ENCODE measurements at regions not wholly inside any gene's neighbourhood (a gene's known extent, or its start where the extent isn't known, plus 50 kb on each side); places are given as distances from the start of the nearest gene placed in this dataset.

DNA sequence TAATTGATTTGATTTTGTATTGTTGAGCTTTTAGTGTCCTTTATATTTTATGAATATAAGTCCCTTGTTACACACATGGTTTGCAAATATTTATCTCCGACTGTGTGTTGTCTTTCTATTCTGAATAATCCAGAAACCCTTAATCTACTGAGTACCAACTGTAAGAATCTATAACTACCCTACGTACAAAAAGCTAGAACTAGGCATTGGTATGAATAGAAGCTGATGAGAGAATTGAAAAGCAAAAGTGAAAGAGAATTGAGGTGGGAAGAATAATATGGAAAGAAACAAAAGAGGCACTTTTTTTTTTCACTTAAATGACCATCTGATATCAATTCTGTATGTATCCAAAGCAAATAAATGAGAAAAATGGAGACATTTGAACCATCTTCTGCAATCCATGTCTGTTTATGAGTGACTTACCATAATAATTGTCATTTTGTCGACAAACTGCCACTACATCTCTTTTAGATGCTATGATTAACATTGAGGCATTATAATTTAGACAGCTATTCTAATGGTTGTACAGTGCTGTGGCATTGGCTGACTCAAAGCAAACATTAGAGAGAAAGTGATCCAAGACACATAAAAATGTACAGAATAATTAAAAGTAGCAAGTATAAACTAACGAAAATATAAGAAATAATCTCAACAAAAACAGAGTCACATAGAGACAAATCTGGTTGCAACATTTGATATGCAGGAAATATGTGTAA lies 1516.6 kb upstream of the AGA start:
- no peak overlapping the region for H3K27ac Mint-ChIP-seq (ENCODE audit: unreplicated experiment)
- Histone ChIP-seq H3K9me3 (no peaks in the 10 kb centered on the region), H3K4me1 (no peaks in the 10 kb centered on the region), H3K27me3 (replicated peaks; ENCODE audit: control insufficient read depth, insufficient read depth, low read length) (no peaks in the 10 kb centered on the region), H3K36me3 (ENCODE audit: control insufficient read depth, insufficient read depth, low read length) (no peaks in the 10 kb centered on the region), H3K4me3 (ENCODE audit: low read depth, low read length) (no peak overlapping the region)
- BruUV-seq (replicated peaks): no TSS peak
- TF ChIP-seq, protein P1, sequence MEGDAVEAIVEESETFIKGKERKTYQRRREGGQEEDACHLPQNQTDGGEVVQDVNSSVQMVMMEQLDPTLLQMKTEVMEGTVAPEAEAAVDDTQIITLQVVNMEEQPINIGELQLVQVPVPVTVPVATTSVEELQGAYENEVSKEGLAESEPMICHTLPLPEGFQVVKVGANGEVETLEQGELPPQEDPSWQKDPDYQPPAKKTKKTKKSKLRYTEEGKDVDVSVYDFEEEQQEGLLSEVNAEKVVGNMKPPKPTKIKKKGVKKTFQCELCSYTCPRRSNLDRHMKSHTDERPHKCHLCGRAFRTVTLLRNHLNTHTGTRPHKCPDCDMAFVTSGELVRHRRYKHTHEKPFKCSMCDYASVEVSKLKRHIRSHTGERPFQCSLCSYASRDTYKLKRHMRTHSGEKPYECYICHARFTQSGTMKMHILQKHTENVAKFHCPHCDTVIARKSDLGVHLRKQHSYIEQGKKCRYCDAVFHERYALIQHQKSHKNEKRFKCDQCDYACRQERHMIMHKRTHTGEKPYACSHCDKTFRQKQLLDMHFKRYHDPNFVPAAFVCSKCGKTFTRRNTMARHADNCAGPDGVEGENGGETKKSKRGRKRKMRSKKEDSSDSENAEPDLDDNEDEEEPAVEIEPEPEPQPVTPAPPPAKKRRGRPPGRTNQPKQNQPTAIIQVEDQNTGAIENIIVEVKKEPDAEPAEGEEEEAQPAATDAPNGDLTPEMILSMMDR (IDR thresholded peaks at IDR 0.05; ENCODE audit: insufficient read depth in 1 of 2, low read depth in 1 of 2, low read length in 1 of 2, severe bottlenecking in 1 of 2, unreplicated experiment in 1 of 2): no peak
- no peak for DNase-seq
- H3K4me3 Mint-ChIP-seq (ENCODE audit: unreplicated experiment): no peak overlapping the region
- CTCF ChIA-PET: no interaction called here
- intact Hi-C loops (cut with micrococcal nuclease; ENCODE audit: unreplicated experiment): no loop called here
- H3K36me3 Mint-ChIP-seq (ENCODE audit: insufficient read depth, unreplicated experiment): no peaks in the 10 kb centered on the region
- H3K9me3 Mint-ChIP-seq (ENCODE audit: unreplicated experiment): no peaks in the 10 kb centered on the region
- no peaks in the 10 kb centered on the region for H3K4me1 Mint-ChIP-seq (ENCODE audit: low read depth, unreplicated experiment)
- no peaks in the 10 kb centered on the region for H3K27me3 Mint-ChIP-seq (ENCODE audit: insufficient read depth, unreplicated experiment)
- POLR2A ChIA-PET: no interaction called here

DNA sequence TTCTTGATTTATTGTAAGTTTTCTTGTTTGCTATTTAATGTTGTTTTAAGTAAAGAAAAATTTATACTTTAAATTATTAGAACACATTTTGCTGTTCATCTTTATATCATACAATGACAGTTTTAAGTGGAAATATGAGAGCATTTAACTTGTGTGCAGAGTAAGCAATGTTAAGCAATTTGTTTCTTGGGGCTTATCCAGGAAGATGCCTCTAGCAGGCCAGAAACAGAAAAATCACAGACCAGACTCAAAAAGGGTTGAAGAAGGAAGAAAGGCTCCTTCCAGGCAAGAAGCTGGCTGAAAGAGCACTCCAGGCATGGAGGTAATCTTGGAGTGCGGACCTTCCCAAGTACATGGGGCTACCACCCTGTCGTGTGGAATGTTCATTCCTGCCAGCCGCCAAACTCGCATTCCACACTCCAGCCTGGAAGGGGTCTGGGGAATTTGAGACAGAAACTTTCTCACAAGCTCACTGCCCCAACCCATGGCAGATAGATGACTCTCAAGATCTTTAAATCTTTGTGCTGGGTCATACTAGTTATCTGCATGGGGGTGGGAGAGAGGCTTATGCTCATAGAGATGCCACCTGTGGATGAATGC lies 1521.3 kb upstream of the AGA start:
- Mint-ChIP-seq H3K9me3 (ENCODE audit: unreplicated experiment) (no peaks in the 10 kb centered on the region), H3K27ac (ENCODE audit: unreplicated experiment) (no peak overlapping the region), H3K4me3 (ENCODE audit: unreplicated experiment) (no peak overlapping the region), H3K27me3 (ENCODE audit: insufficient read depth, unreplicated experiment) (peaks cover 6% of the 10 kb centered on the region), H3K36me3 (ENCODE audit: insufficient read depth, unreplicated experiment) (no peaks in the 10 kb centered on the region), H3K4me1 (ENCODE audit: low read depth, unreplicated experiment) (no peaks in the 10 kb centered on the region)
- POLR2A ChIA-PET: no interaction called here
- intact Hi-C loops (cut with micrococcal nuclease; ENCODE audit: unreplicated experiment): no loop called here
- Histone ChIP-seq H3K27me3 (replicated peaks; ENCODE audit: control insufficient read depth, insufficient read depth, low read length) (no peaks in the 10 kb centered on the region), H3K36me3 (ENCODE audit: control insufficient read depth, insufficient read depth, low read length) (no peaks in the 10 kb centered on the region), H3K4me1 (no peaks in the 10 kb centered on the region), H3K9me3 (no peaks in the 10 kb centered on the region), H3K4me3 (ENCODE audit: low read depth, low read length) (no peak overlapping the region)
- CTCF ChIA-PET: no interaction called here
- no TSS peak for BruUV-seq (replicated peaks)
- DNase-seq: no peak
- TF ChIP-seq, protein P1 (IDR thresholded peaks at IDR 0.05; ENCODE audit: insufficient read depth in 1 of 2, low read depth in 1 of 2, low read length in 1 of 2, severe bottlenecking in 1 of 2, unreplicated experiment in 1 of 2): no peak

DNA sequence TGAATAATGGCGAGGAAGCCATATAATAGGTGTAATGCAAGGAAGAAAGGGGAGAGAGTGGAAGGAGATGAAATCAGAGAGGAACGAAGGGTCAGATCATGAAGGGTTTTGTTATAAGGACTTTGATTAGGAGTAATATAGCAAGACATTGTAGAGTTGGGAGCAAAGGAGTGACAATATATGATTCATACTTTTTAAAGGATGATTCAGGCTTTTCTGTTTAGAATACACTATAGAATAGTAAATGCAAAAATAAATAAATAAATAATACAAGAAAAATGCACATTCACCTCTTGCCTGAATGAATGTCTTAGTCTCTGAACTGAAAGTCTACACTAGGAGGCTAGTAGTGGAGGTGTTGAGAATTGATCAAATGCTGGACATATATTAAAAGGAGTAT lies 1524.4 kb upstream of the AGA start:
- POLR2A ChIA-PET: no interaction called here
- no peaks in the 10 kb centered on the region for H3K27me3 ChIP-seq (replicated peaks; ENCODE audit: control insufficient read depth, insufficient read depth, low read length)
- H3K36me3 ChIP-seq (ENCODE audit: control insufficient read depth, insufficient read depth, low read length): no peaks in the 10 kb centered on the region
- H3K4me1 ChIP-seq: no peaks in the 10 kb centered on the region
- BruUV-seq (replicated peaks): no TSS peak
- Mint-ChIP-seq H3K9me3 (ENCODE audit: unreplicated experiment) (no peaks in the 10 kb centered on the region), H3K4me3 (ENCODE audit: unreplicated experiment) (no peak overlapping the region), H3K36me3 (ENCODE audit: insufficient read depth, unreplicated experiment) (no peaks in the 10 kb centered on the region), H3K4me1 (ENCODE audit: low read depth, unreplicated experiment) (no peaks in the 10 kb centered on the region), H3K27ac (ENCODE audit: unreplicated experiment) (no peak overlapping the region), H3K27me3 (ENCODE audit: insufficient read depth, unreplicated experiment) (peaks cover 10% of the 10 kb centered on the region)
- CTCF ChIA-PET: no interaction called here
- intact Hi-C loops (cut with micrococcal nuclease; ENCODE audit: unreplicated experiment): no loop called here
- H3K9me3 ChIP-seq: no peaks in the 10 kb centered on the region
- TF ChIP-seq, protein P1 (IDR thresholded peaks at IDR 0.05; ENCODE audit: insufficient read depth in 1 of 2, low read depth in 1 of 2, low read length in 1 of 2, severe bottlenecking in 1 of 2, unreplicated experiment in 1 of 2): no peak
- no peak for DNase-seq
- H3K4me3 ChIP-seq (ENCODE audit: low read depth, low read length): no peak overlapping the region

Measured in Caco-2 (cell line).